B cell (primary cell): ENCODE measurements at regions not wholly inside any gene's neighbourhood (a gene's known extent, or its start where the extent isn't known, plus 50 kb on each side); places are given as distances from the start of the nearest gene placed in this dataset.

Experiments
- ATAC-seq: fragments of 200-7000 bp; cut with Tn5 transposase; one replicate; pipeline ENCODE4 v1.10.0; 2021; ENCODE audit warnings: low read depth, mild to moderate bottlenecking, moderate number of reproducible peaks, moderate library complexity
- CTCF ChIA-PET: fragments of 350-600 bp; sonication (Branson Sonifier 250); formaldehyde crosslinking; loops from one replicate; lab custom pipeline; 2021; ENCODE audit warnings: antibody characterized with exemption, inconsistent platforms; lab: Charles Lee
- POLR2A ChIA-PET: fragments of 350-600 bp; sonication (Branson Sonifier 250); formaldehyde crosslinking; loops from one replicate; lab custom pipeline; 2021; ENCODE audit warnings: antibody characterized with exemption; lab: Charles Lee
- DNase-seq: peaks from one replicate; pipeline ENCODE4 v3.0.0; 2013
- H2AFZ ChIP-seq: 2 replicates; pipeline ENCODE4 v1.6.1; 2012; ENCODE audit warnings: mild to moderate bottlenecking, low read depth, low read length; ENCODE audit not compliant: insufficient read depth, poor library complexity, severe bottlenecking
- H3K27ac ChIP-seq, 2 donors: 1 replicate in 1 of 2; 2 replicates in 1 of 2; pipeline ENCODE4 v1.5.1; 2012 to 2013; ENCODE audit warnings: low read length in 2 of 2, mild to moderate bottlenecking in 2 of 2, moderate library complexity in 1 of 2
- H3K27me3 ChIP-seq, 4 experiments: fragments of 200-600 bp in 1 of 4; sonication (generic) in 1 of 4; replicated peaks in 1 of 4; 1 replicate in 2 of 4; 2 replicates in 2 of 4; pipeline versions ENCODE4 v1.6.1 to v1.7.0; 2013 to 2016; ENCODE audit warnings: low read length in 3 of 4, mild to moderate bottlenecking in 2 of 4, mixed read lengths in 1 of 4, moderate library complexity in 1 of 4; ENCODE audit not compliant: insufficient read depth in 4 of 4, control insufficient read depth in 3 of 4; ENCODE audit errors: control extremely low read depth in 1 of 4
- H3K36me3 ChIP-seq, 2 experiments: replicated peaks in 1 of 2; 1 replicate in 1 of 2; 2 replicates in 1 of 2; pipeline versions ENCODE4 v1.6.1 to v1.7.1; 2013; ENCODE audit warnings: low read length in 1 of 2; ENCODE audit not compliant: insufficient read depth in 2 of 2, control insufficient read depth in 1 of 2; ENCODE audit errors: control extremely low read depth in 1 of 2, extremely low read depth in 1 of 2
- H3K4me1 ChIP-seq, 2 donors: fragments of 200-600 bp in 1 of 2; sonication (generic) in 1 of 2; 1 replicate in 1 of 2; 2 replicates in 1 of 2; pipeline versions ENCODE4 v1.5.1 to v1.6.1; 2013 to 2017; ENCODE audit warnings: low read length in 2 of 2; ENCODE audit not compliant: control insufficient read depth in 2 of 2, insufficient read depth in 2 of 2
- H3K4me2 ChIP-seq: replicated peaks from 2 replicates; pipeline ENCODE3; 2012; ENCODE audit warnings: mild to moderate bottlenecking, low read depth, low read length; ENCODE audit not compliant: poor library complexity, severe bottlenecking
- H3K4me3 ChIP-seq, 5 experiments: fragments of 200-600 bp in 1 of 5; sonication (generic) in 1 of 5; 1 replicate in 3 of 5; 2 replicates in 2 of 5; pipeline versions ENCODE4 v1.5.1 to v1.7.0; 2011 to 2016; ENCODE audit warnings: low read length in 4 of 5, mild to moderate bottlenecking in 4 of 5, low read depth in 2 of 5, control low read depth in 1 of 5, moderate library complexity in 1 of 5; ENCODE audit not compliant: insufficient read depth in 1 of 5; ENCODE audit errors: control extremely low read depth in 1 of 5, extremely low read depth in 1 of 5
- H3K79me2 ChIP-seq: fragments of 200-600 bp; sonication (generic); one replicate; pipeline ENCODE4 v1.6.0; 2016; ENCODE audit warnings: low read length; ENCODE audit not compliant: control insufficient read depth, insufficient read depth
- H3K9ac ChIP-seq: fragments of 200-600 bp; sonication (generic); 2 replicates; pipeline ENCODE4 v1.6.1; 2017; ENCODE audit warnings: mild to moderate bottlenecking, low read length, moderate library complexity
- H3K9me3 ChIP-seq, 3 donors: one replicate each; pipeline versions ENCODE4 v1.6.1 to v1.7.1; 2013; ENCODE audit warnings: low read length in 2 of 3; ENCODE audit not compliant: control insufficient read depth in 2 of 3, insufficient read depth in 1 of 3; ENCODE audit errors: control extremely low read depth in 1 of 3
- H4K20me1 ChIP-seq: 2 replicates; pipeline ENCODE4 v1.6.0; 2012; ENCODE audit warnings: mild to moderate bottlenecking, low read length; ENCODE audit not compliant: insufficient read depth, control insufficient read depth, poor library complexity, severe bottlenecking
- H3K27ac Mint-ChIP-seq: one replicate; pipeline ENCODE4 v1.8.0; 2021; ENCODE audit warnings: mixed read lengths
- H3K27me3 Mint-ChIP-seq: one replicate; pipeline ENCODE4 v1.8.0; 2021; ENCODE audit warnings: mixed read lengths
- H3K4me1 Mint-ChIP-seq: one replicate; pipeline ENCODE4 v1.8.0; 2021; ENCODE audit warnings: mixed read lengths
- H3K4me3 Mint-ChIP-seq: one replicate; pipeline ENCODE4 v1.8.0; 2021; ENCODE audit warnings: mixed read lengths
- H3K9me3 Mint-ChIP-seq: one replicate; pipeline ENCODE4 v1.8.0; 2022; ENCODE audit warnings: mixed read lengths; ENCODE audit not compliant: insufficient read depth
- CTCF ChIP-seq: fragments of 200-600 bp; IDR thresholded peaks from one replicate; pipeline ENCODE4 v1.8.0; 2022; ENCODE audit warnings: antibody characterized with exemption, mild to moderate bottlenecking
- EZH2 ChIP-seq: IDR thresholded peaks from 2 replicates; pipeline ENCODE4 v1.6.1; 2012; ENCODE audit warnings: borderline replicate concordance, low read depth, mild to moderate bottlenecking, moderate library complexity, low read length; ENCODE audit not compliant: insufficient read depth, poor library complexity, severe bottlenecking
- WGBS: methylation state at CpG from one replicate; pipeline ENCODE4 v1.1.5; 2013; ENCODE audit warnings: missing lambda C conversion rate; ENCODE audit not compliant: insufficient coverage; 5-methylcytosine and 5-hydroxymethylcytosine counted together
- intact Hi-C: fragments of 100-400 bp; cut with micrococcal nuclease; formaldehyde crosslinking; loops from one replicate; pipeline ENCODE4 v1.10.0; 2022

- POLR2A ChIA-PET: no interaction called here
- Histone ChIP-seq H3K36me3 (no peaks in the 10 kb centered on the region), H4K20me1 (no peaks in the 10 kb centered on the region), H3K27me3 (no peaks in the 10 kb centered on the region), H3K4me3 (no peak overlapping the region), H3K4me1 (no peaks in the 10 kb centered on the region), H3K27ac (no peak overlapping the region), H3K9ac (no peak overlapping the region), H3K9me3 (peaks cover 0 to 16% (median 0%) of the 10 kb centered on the region in 3 donors), H3K79me2 (no peaks in the 10 kb centered on the region), H3K4me2 (no peak overlapping the region), H2AFZ (no peak overlapping the region)
- Mint-ChIP-seq H3K9me3 (peaks cover 2% of the 10 kb centered on the region), H3K27ac (no peak overlapping the region), H3K4me3 (no peak overlapping the region), H3K27me3 (no peaks in the 10 kb centered on the region), H3K4me1 (no peaks in the 10 kb centered on the region)
- CTCF ChIA-PET: no interaction called here
- intact Hi-C loops: no loop called here
- ATAC-seq (no peak), DNase-seq (no peak)
- 94% methylated on average over 9 of the region's 10 CpGs for WGBS
- no peak for TF ChIP-seq CTCF
- TF ChIP-seq EZH2: no peak
These were observed 607.0 kb downstream of the TRAM1L1 start for GRCh38 chr4:116478343-116478742.

GRCh38 chr4:116469582-116469981 lies 615.8 kb downstream of the TRAM1L1 start:
- peaks cover 0 to 6% (median 0%) of the 10 kb centered on the region in 3 donors for H3K9me3 ChIP-seq
- no peaks in the 10 kb centered on the region for H3K4me1 ChIP-seq
- intact Hi-C loops: no loop called here
- H3K4me2 ChIP-seq: no peak overlapping the region
- no peaks in the 10 kb centered on the region for H4K20me1 ChIP-seq
- H3K27ac Mint-ChIP-seq: no peak overlapping the region
- no peaks in the 10 kb centered on the region for H3K79me2 ChIP-seq
- no peaks in the 10 kb centered on the region for H3K4me1 Mint-ChIP-seq
- H3K9me3 Mint-ChIP-seq: no peaks in the 10 kb centered on the region
- H3K27me3 ChIP-seq: no peaks in the 10 kb centered on the region
- H3K36me3 ChIP-seq: no peaks in the 10 kb centered on the region
- CTCF ChIA-PET: no interaction called here
- POLR2A ChIA-PET: no interaction called here
- no CpG with 5 or more reads among the region's 1 CpG for WGBS
- H3K4me3 ChIP-seq: no peak overlapping the region
- no peak overlapping the region for H3K9ac ChIP-seq
- no peak for TF ChIP-seq EZH2
- no peak for TF ChIP-seq CTCF
- no peak overlapping the region for H3K4me3 Mint-ChIP-seq
- H3K27me3 Mint-ChIP-seq: no peaks in the 10 kb centered on the region
- H2AFZ ChIP-seq: no peak overlapping the region
- ATAC-seq (no peak), DNase-seq (no peak)
- no peak overlapping the region for H3K27ac ChIP-seq
